ENCODE measurements at regions not wholly inside any gene's neighbourhood (a gene's known extent, or its start where the extent isn't known, plus 50 kb on each side); places are given as distances from the start of the nearest gene placed in this dataset.

DNA sequence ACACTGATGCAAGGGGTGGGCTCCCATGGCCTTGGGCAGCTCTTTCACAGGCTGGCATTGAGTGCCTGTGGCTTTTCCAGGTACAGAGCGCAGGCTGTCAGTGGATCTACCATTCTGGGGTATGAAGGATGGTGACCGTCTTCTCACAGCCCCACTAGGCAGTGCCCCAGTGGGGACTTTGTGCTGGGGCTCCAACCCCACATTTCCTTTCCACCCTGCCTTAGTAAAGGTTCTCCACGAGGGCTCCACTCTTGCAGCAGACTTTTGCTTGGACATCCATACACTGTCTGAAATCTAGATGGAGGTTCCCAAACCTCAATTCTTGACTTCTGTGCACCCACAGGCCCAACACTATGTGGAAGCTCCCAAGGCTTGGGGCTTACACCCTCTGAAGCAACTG lies 107.9 kb upstream of the ECI2 start:
- Histone ChIP-seq H4K20me1 (ENCODE audit: insufficient read depth) (no peaks in the 10 kb centered on the region), H3K9me3 (ENCODE audit: low read depth) (no peaks in the 10 kb centered on the region), H2AFZ (no peak overlapping the region), H3K4me3 (no peak overlapping the region), H3K4me2 (ENCODE audit: unreplicated experiment) (no peak overlapping the region), H3K9ac (no peak overlapping the region), H3K36me3 (ENCODE audit: low read depth) (no peaks in the 10 kb centered on the region), H3K4me1 (ENCODE audit: insufficient read depth) (no peaks in the 10 kb centered on the region), H3K79me2 (ENCODE audit: insufficient read depth) (no peaks in the 10 kb centered on the region), H3K9me2 (ENCODE audit: insufficient read depth) (no peaks in the 10 kb centered on the region), H3F3A (ENCODE audit: insufficient read depth) (no peaks in the 10 kb centered on the region), H3K27me3 (replicated peaks; ENCODE audit: insufficient read depth) (no peaks in the 10 kb centered on the region), H3K27ac (no peak overlapping the region)
- in situ Hi-C loops (cut with MboI): no loop called here
- DNase-seq: no peak
- no peak for TF ChIP-seq EZH2 (IDR thresholded peaks at IDR 0.05; ENCODE audit: insufficient read depth, poor library complexity, severe bottlenecking)
- no peak for TF ChIP-seq EZH2phosphoT487 (IDR thresholded peaks at IDR 0.05; ENCODE audit: insufficient read depth, low read depth)
- 59 to 65% methylated on average over 3 of the region's 3 CpGs for WGBS, 2 experiments (ENCODE audit: low coverage in 1 of 2, low lambda C conversion rate in 2 of 2, missing lambda C conversion rate in 2 of 2)

GRCh38 chr6:4242601-4243000 lies 107.2 kb upstream of the ECI2 start:
- no peaks in the 10 kb centered on the region for H3K27me3 ChIP-seq (replicated peaks; ENCODE audit: insufficient read depth)
- H4K20me1 ChIP-seq (ENCODE audit: insufficient read depth): no peaks in the 10 kb centered on the region
- H3K4me2 ChIP-seq (ENCODE audit: unreplicated experiment): no peak overlapping the region
- H3F3A ChIP-seq (ENCODE audit: insufficient read depth): no peaks in the 10 kb centered on the region
- no peak for DNase-seq
- H3K36me3 ChIP-seq (ENCODE audit: low read depth): no peaks in the 10 kb centered on the region
- H3K9me2 ChIP-seq (ENCODE audit: insufficient read depth): no peaks in the 10 kb centered on the region
- no peak overlapping the region for H3K9ac ChIP-seq
- no peak overlapping the region for H3K4me3 ChIP-seq
- no peaks in the 10 kb centered on the region for H3K4me1 ChIP-seq (ENCODE audit: insufficient read depth)
- H3K79me2 ChIP-seq (ENCODE audit: insufficient read depth): no peaks in the 10 kb centered on the region
- no peak overlapping the region for H2AFZ ChIP-seq
- in situ Hi-C loops (cut with MboI): no loop called here
- WGBS, 2 experiments (ENCODE audit: low coverage in 1 of 2, low lambda C conversion rate in 2 of 2, missing lambda C conversion rate in 2 of 2): 52 to 62% methylated on average over 4 of the region's 4 CpGs
- no peak for TF ChIP-seq EZH2phosphoT487 (IDR thresholded peaks at IDR 0.05; ENCODE audit: insufficient read depth, low read depth)
- no peak for TF ChIP-seq EZH2 (IDR thresholded peaks at IDR 0.05; ENCODE audit: insufficient read depth, poor library complexity, severe bottlenecking)
- H3K27ac ChIP-seq: no peak overlapping the region
- no peaks in the 10 kb centered on the region for H3K9me3 ChIP-seq (ENCODE audit: low read depth)

GRCh38 chr6:4240148-4240547 lies 104.8 kb upstream of the ECI2 start:
- TF ChIP-seq EZH2phosphoT487 (IDR thresholded peaks at IDR 0.05; ENCODE audit: insufficient read depth, low read depth) (no peak), EZH2 (IDR thresholded peaks at IDR 0.05; ENCODE audit: insufficient read depth, poor library complexity, severe bottlenecking) (no peak)
- WGBS, 2 experiments (ENCODE audit: low coverage in 1 of 2, low lambda C conversion rate in 2 of 2, missing lambda C conversion rate in 2 of 2): 89 to 96% methylated on average over 2 of the region's 2 CpGs

GRCh38 chr6:4225161-4225872 lies 89.9 kb upstream of the ECI2 start:
- Histone ChIP-seq H3K36me3 (ENCODE audit: low read depth) (no peaks in the 10 kb centered on the region), H3K9me3 (ENCODE audit: low read depth) (no peaks in the 10 kb centered on the region), H3K4me3 (no peak overlapping the region), H3K4me2 (ENCODE audit: unreplicated experiment) (no peak overlapping the region), H3K27me3 (replicated peaks; ENCODE audit: insufficient read depth) (no peaks in the 10 kb centered on the region), H3K9me2 (ENCODE audit: insufficient read depth) (no peaks in the 10 kb centered on the region), H4K20me1 (ENCODE audit: insufficient read depth) (no peaks in the 10 kb centered on the region), H3F3A (ENCODE audit: insufficient read depth) (no peaks in the 10 kb centered on the region), H2AFZ (no peak overlapping the region), H3K9ac (no peak overlapping the region), H3K27ac (no peak overlapping the region), H3K4me1 (ENCODE audit: insufficient read depth) (peaks cover 11% of the 10 kb centered on the region), H3K79me2 (ENCODE audit: insufficient read depth) (no peaks in the 10 kb centered on the region)
- whole genome bisulfite sequencing, 2 experiments (ENCODE audit: low coverage in 1 of 2, low lambda C conversion rate in 2 of 2, missing lambda C conversion rate in 2 of 2): 58 to 73% methylated on average over 9 of the region's 9 CpGs
- no peak for DNase-seq
- in situ Hi-C loops (cut with MboI): no loop called here
- TF ChIP-seq EZH2phosphoT487 (IDR thresholded peaks at IDR 0.05; ENCODE audit: insufficient read depth, low read depth): no peak
- no peak for TF ChIP-seq EZH2 (IDR thresholded peaks at IDR 0.05; ENCODE audit: insufficient read depth, poor library complexity, severe bottlenecking)

More at GRCh38 chr6:4240148-4240547, 104.8 kb upstream of the ECI2 start:
- H3K27me3 ChIP-seq (replicated peaks; ENCODE audit: insufficient read depth): 0 out of 2 replicates have a peak, but pooled peaks cover 5% of the 10 kb centered on the region
- no peak overlapping the region for H3K4me3 ChIP-seq
- no peaks in the 10 kb centered on the region for H3K36me3 ChIP-seq (ENCODE audit: low read depth)
- H3K9me3 ChIP-seq (ENCODE audit: low read depth): no peaks in the 10 kb centered on the region
- in situ Hi-C loops (cut with MboI): no loop called here
- no peaks in the 10 kb centered on the region for H3K4me1 ChIP-seq (ENCODE audit: insufficient read depth)
- no peaks in the 10 kb centered on the region for H4K20me1 ChIP-seq (ENCODE audit: insufficient read depth)
- H3K9me2 ChIP-seq (ENCODE audit: insufficient read depth): no peaks in the 10 kb centered on the region
- H3K79me2 ChIP-seq (ENCODE audit: insufficient read depth): no peaks in the 10 kb centered on the region
- no peak overlapping the region for H2AFZ ChIP-seq
- H3K9ac ChIP-seq: no peak overlapping the region
- H3F3A ChIP-seq (ENCODE audit: insufficient read depth): no peaks in the 10 kb centered on the region
- no peak overlapping the region for H3K27ac ChIP-seq
- H3K4me2 ChIP-seq (ENCODE audit: unreplicated experiment): no peak overlapping the region
- no peak for DNase-seq

Measured in GM23248 (cell line).